GM21576 (cell line): ENCODE measurements at regions not wholly inside any gene's neighbourhood (a gene's known extent, or its start where the extent isn't known, plus 50 kb on each side); places are given as distances from the start of the nearest gene placed in this dataset.

Source experiments
- ATAC-seq: cut with Tn5 transposase; IDR thresholded peaks from one replicate; pipeline ENCODE4 v1.9.1; 2021; ENCODE audit warnings: mild to moderate bottlenecking, moderate library complexity; ENCODE audit not compliant: unreplicated experiment

DNA sequence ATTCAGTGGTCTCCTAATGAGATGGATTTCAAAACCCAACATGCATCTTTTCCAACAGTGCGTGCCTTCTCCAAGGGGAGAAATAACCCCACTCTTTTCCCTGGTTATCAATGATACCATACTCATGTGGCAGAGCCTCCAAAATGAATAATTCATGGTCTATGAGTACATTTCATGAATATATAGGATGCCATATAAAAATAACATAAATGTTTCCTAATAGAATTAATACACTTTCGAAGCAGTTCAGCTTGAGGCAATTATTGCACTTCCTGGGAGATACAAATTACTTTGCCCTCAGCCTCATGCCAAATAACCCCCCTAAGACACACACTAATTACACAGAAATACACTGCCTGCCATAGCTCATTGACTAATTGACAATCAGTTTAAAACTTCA is 318.6 kb downstream of the ZSWIM6 start:
- no peak for ATAC-seq

DNA sequence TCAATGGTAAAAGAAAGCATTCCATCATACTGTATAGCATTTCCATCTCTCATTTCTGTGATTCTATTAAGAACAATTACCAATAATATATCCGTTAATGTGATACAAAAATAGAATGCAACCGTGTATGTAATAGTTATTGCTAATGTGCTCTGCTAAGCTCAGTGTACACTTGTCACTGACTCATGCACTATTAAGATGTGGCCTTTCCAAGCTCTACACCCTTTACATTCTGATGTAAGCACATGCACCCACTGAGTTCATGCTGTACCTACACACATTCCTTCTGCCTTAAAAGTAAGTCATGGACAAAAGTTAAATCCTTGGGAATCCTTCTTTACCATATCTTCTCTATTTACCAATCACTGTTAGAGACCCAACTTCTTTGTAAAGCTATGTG is 319.1 kb downstream of the ZSWIM6 start:
- ATAC-seq, result no peak

DNA sequence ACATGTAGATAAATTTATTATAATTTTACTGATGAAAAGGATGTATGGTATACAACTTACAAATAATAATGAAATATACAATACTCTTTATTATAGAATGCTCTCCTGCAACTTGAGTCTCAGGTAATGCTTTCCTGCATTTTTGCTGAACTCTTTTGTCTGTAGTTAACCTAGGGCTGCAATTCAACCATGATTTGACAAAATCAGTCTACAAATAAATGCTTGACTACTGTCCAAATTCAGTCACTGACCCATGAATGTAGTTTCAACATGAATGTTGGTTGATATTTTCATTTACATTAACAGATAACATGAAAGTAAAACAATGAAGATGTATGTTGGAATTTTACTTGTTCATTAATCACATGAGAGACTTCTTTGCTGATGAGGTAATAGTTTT is 320.9 kb downstream of the ZSWIM6 start:
- ATAC-seq, result no peak

DNA sequence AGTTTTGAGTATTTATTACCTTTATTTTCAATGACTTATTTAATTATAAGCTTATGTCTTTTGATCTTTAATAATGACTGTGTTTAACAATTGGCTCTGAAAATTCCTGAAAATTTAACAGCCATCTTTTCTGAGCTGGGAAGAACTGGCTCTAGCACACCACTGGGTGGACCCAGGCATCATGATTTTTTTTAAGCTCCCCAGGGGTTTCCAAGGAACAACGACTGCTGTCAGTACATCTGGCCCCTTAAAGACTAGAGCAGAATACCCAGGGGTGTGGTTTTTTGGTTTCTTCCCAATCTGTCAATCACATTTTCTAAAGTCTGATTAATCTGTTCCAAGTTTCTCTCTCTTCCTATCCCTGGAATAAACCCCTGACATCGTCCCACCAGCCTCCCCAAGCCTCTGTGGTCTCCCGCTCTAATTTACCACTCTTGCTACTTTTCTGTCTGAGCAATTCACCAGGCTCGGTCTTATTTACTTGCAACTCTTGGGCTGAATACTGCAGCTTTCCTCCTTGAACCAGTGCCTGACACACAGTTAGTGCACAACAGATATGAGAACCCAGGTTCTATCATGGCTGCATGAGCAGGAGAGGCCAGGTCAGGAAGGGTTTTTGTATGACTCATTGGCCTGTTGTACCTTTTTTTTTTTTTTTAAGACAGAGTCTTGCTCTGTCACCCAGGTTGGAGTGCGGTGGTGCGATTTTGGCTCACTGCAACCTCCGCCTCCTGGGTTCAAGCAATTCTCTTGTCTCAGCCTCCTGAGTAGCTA is 321.9 kb downstream of the ZSWIM6 start:
- ATAC-seq, result no peak

DNA sequence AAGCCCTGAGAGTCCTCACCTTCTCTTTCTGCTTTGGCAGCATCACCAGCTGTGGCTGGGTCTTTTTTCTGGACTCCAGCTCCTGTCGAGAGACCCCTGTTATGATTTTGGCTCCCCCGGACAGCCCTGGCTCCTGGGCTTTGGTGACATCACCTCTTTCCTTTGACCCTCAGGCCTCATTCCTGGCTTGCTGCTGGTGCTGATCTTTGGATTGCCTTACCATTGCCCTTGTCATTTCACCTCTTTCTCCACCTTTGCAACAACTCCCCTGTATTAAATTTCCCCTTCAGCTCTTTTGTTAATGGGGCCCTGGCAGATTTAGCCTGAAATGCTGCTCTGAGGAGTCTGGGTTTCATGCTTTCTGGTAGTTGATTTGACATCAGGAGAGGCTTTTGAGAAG is 322.8 kb downstream of the ZSWIM6 start:
- no peak for ATAC-seq

DNA sequence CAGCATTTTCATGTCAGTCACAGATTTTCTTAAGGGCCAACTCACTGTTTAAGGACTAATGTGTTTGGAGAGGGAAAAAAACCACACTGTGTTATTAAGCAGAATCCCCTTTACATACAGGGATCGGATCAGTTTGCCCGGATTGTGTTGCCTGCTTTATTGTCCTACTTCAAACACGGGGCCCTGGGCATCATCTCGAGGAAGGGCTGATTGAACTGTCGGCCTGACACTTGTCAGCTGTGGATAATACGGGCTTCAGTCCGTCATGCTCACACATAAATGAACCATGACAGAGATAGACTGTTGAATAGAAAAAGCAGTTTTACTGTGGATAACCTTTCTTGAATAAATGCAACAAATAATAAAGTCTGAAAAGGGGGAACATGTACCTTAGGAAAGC is 325.0 kb downstream of the ZSWIM6 start:
- no peak for ATAC-seq

DNA sequence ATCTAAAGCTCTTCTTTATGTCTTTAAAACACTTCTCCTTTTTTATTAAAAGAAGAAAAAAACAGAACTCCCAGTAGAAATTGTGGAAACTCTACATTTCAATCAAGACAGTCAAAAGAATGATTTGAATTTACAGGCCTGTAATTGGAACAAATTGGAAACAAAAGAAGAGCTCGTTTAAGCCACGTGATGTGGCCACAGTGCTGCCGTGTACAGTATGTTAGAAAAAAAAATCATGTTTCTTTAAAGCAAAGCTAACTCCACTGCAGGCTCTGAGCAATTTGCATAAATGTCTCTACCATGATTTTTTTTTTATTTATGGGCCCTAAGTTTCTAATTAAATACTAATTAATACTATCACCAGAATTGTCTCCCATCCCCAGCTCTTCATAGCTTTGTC is 325.6 kb downstream of the ZSWIM6 start:
- ATAC-seq, result no peak

DNA sequence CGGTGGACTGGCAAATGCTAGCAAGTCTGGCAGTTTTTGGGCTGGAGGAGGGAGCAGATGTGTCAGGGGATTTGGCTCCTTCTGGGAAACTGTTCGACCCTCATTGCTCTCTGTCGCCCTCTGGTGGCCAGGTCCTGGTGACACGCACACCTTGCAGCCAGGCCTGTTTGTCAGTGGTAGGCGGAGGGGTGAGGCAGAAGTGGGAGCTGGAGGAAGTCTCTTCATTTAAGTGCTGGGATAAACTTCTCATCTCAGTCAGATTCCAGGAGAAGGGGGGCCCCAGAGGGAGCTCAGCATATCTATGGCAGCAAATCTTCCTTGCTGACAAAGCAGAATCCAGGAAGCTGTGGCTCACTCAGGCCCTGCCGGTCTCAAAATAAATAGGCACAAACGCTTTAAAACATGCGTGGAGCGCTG is 326.5 kb downstream of the ZSWIM6 start:
- no peak for ATAC-seq

DNA sequence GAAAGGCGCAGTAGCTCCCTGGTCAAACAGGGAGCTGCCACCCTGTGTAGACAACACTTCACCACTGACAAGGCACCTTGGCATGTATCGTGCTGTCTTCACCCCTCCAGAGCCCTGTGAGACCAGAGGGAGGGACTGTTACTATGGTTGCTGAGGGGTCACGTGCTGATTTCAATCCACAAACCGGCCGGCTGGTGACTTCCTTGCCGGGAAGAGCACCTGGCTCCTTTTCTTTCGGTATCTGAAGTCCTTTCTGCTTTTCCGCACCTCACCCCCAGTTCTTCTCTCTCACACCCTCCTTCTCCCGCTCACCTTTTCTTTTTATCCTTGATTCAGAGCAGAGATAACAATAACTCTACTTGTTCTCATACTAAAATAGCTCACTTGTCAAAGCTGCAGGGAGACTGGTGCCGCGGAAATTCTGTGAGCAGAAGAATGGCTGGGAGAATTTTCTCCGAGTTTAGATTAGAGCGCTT is 327.2 kb downstream of the ZSWIM6 start:
- ATAC-seq, result no peak

DNA sequence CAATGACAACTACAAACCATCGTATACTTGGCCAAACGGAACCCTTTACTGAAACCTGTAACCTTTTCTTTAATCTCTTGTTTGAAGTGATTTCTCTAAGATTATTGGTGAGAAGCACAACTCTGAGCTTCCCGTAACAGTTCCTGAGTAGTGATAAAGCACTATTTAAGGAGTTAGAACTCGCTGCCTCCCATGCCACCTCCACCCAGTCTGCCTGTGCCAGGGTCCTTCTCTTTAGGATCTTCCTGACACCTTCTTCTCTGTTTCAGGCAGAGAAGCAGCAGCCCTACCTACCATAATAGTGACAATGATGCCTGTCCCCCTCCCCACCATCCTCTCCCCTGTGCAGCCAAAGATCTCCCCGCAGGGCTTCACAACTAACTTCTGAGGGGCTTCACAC is 330.6 kb downstream of the ZSWIM6 start:
- ATAC-seq, result no peak

DNA sequence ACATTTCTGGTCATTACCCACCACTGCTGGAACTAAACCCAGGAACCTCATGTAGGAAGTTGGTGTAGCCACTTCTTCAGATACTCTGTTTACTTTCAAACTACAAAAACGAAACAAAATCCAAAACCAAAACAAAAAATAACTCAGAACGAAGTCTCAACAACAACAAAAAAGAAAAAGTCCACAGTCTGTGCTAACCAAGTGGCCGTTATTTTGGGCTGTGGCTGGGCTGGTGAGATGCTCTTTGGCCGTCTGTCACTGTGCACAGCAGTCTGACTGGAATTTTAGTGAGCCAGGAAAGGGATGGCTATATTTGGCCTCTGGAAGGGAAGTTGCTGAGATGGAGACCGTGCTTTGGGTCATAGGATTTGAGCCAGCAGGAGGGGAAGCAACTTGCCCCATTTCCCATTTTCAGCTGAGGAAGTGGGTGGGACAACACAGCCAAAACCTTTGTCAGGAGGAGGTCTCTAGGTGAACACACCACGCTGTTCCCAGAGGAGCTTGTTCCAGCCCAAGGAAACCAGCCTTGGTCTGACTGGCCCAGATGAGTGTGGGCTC is 334.1 kb downstream of the ZSWIM6 start:
- no peak for ATAC-seq

DNA sequence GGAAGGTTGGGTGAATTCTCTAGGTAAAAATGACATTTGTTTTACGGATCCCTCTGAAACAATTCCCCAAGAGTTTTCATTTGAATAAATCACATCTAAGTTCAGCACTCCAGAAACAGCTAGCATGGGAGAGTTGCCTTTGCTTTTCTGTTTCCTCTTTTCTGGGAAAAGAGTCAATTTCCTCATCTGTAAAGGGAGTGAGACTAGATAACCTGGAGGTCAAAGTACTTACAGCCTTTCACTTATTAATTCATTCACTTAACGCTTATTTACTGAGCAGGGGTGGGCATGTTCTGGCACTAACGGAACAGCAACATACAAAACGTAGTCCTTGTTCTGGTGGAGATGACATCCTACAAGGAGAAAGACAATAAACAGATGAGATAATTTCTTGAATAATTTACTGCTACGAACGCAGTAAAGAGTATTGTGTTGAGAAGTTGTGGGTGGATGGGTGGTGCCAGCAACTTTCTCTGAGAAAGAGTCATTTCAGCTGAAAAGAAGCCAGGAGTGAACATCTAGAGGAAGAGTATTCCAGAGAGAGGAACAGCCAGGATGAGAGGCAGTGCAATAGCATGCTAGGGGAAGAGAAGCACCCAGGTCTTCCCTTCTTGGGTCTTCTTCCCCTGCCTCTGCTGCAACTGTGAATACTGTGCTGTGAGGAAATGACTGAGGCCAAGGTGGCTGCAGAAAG is 335.6 kb downstream of the ZSWIM6 start:
- no peak for ATAC-seq

DNA sequence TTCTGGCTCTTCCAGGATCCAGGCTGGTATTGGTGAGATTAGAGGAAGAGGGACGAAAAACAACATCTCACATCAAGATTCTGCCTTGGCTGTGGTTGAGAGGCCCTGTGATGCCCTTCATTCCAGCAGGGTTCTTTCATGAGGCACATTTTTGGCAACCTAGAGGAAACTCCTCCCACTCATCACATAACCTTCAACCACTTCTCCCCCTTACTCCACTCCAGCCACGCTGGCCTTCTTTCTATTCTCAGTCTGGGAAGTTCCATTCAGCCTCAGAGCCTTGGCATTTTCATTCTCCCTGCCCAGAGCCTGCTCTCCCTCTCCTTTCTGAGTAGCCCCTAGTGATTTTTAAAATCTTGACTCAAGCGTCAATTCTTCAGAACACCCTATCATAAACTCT is 337.5 kb downstream of the ZSWIM6 start:
- no peak for ATAC-seq

DNA sequence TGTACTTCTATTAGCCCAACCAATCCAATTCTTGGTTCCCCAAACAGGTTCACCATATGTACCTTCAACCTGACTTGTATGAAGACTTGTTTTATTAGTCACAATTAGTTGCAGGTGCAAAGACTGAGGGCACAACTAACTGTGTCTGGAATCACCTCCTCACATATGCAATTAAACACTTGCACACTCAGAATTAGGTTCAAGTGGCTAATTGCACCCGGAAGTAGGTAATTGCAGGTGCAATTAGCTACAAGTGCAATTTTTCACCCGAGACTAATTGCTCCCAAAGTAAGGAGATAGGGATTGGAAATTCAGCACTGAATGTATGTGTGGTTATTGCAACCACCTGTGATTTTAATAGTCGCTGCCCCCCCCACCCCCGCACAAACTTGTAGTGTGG is 338.9 kb downstream of the ZSWIM6 start:
- ATAC-seq, result no peak

DNA sequence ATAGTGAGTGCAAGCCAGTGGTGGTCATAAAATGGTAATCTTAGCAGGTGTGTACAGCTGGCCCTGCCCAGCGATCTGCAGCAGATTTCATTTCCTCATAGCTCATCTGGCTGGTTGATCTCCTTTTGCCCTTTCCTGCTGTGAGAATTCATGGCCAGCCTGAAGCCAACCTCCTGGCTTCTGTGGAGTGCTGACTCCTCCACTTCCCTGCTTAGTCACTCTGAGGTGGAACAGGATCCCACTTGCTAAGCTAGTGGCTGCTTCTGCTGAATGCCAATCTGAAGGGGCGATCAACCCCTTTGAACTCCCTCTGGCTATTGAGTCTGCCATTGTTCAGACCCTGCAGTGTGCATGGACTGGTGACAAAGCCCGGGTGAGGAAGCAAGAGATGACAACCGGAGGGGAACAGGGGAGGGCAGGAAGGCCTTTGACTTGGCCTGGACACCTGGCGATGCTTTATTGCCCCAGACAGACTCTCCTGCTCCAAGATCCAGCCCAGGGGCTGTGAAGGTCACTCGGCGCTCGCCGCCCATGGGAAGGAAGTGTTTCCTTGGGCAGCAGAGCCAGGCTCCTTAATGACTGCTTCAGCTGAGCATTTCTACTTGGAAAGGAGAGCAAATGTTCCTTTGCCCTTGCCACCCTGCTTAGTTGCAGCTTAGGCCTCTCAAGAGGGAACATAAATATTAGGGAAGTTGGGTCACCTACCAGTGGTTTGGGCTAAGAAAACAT is 341.1 kb downstream of the ZSWIM6 start:
- no peak for ATAC-seq

DNA sequence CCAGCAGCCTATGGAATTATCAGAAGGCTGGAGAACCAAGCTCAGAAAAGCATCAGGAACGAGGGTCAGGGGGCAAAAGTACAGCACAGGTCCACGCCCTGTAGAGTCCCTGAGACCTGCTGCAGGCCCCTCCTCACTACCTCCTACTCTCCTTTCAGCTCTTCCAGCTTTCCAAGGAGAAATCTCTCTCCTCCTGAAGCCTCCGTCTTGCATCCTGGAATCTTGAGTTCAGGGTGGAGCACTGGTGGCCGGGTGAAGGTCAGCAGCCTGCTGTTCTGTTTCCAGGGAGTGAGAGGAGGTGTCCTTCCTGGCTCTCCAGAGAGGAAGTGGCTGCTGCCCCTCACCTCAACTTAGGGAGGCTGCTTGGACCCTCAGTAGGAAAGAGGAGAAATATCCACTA is 342.3 kb downstream of the ZSWIM6 start:
- ATAC-seq, result no peak

DNA sequence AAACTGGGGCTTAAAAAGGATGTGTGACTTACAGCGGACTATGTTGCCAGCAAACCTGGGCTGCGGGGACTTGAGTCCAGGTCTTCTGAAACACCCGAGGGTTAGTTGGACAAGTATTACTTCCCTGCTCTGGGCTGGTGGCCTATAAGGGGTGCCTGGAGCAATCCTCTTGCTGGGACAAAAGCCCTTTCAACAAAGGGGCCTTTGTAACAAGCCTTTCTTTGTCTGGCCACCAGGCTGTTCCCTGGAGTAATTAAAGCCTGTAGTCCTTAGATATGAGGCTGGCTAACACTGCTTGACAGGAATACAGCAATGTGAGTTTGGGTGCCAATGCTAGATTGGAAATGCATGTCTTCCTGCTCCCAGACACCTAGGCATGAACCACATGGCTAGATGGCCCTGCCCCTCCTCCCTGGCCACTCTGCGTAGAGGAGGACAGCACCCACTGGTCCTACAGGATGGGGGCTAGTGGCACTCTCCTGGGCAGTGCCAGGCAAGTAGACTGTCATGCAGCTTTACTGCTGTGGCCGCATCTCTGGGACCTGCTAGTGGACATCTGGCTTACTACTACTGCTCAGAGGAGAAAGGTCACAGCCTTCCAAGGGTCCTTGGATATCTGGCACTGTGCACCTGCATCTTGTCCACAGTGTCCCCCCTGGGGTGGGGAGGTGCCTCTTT is 343.1 kb downstream of the ZSWIM6 start:
- no peak for ATAC-seq

DNA sequence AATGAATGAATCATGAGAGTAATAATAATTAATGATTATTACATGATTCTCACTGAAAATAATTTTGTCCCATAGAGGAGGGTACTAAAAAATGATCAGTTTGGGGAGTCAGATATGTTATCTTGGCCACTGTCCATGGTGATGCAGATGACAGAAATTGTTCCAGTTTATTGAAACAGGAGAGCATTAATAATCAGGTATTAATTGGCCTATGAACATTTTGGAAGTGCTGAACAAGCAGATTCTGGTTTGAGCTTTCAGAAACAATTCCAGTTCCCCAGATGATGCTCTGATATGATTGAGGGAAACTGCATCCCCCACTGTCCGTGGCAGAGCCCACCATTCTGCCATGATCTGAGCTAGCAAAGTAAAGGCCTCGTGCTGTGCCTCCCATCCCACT is 345.2 kb downstream of the ZSWIM6 start:
- ATAC-seq, result no peak

DNA sequence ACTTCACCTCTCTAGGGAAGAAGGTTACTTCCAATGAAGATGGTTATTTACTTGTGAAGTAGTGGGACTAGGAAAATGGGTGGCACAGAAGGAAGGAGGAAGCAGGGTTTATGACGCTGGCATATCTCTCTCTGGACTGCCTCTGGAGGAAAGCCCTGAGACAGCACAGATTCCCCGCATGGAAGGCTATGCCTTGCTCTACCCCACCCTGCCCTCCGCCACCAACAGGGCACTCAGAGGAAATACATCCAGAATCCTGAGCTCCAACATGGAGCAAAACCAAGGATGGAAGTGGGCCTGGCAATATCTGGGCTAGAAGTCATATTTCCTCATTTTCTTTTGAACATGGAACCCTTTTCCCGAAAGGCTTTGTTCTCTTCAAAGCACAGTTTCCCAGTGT is 346.9 kb downstream of the ZSWIM6 start:
- ATAC-seq, result no peak

DNA sequence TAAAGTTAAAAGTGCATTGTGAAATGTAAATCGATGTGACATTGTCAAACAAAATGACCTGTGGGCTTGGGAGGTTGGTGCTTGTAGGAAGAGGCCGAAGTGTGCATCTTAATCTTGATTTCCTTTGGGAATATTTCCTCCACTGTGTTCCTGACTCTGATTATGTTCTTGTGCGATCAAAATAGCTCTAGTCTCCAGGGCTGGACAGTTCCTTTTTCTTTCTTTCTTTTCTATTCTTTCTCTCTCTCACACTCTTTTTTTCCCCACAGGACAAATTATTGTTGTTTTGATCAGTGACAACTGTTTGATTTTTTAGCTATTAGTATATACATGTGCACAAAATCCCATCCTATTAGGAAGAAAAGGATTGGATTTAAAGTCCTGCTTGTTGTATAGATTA is 347.5 kb downstream of the ZSWIM6 start:
- no peak for ATAC-seq

DNA sequence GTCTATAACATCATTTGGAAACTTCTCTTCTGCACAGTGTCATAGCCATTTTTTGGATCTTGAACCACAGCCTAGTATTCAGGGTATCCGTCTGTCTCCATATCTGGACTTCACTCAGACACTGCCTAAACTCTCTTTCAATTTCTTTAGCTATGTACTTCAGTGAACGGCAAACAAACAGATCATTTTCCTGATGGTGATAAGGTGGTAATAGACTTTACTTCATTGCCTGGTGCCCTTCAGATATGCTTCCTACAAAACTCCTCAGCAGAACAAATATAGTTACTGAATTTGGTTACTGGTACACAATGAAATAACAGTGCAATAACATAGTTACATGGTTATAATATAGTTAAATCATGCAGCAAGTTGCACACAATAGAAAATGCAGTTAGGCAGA is 348.2 kb downstream of the ZSWIM6 start:
- ATAC-seq, result no peak
